Urinary bladder (tissue), 3 donors: ENCODE measurements at regions not wholly inside any gene's neighbourhood (a gene's known extent, or its start where the extent isn't known, plus 50 kb on each side); places are given as distances from the start of the nearest gene placed in this dataset.

Experiments
- DNase-seq: peaks from one replicate; pipeline ENCODE4 v3.0.0-alpha.2; 2015; ENCODE audit errors: extremely low spot score
- H3K27ac ChIP-seq: one replicate; pipeline ENCODE4 v1.5.1; 2013; ENCODE audit warnings: low read depth, mild to moderate bottlenecking, moderate library complexity
- H3K36me3 ChIP-seq: one replicate; pipeline ENCODE4 v1.6.1; 2013; ENCODE audit warnings: mild to moderate bottlenecking, moderate library complexity; ENCODE audit not compliant: insufficient read depth
- H3K4me1 ChIP-seq: one replicate; pipeline ENCODE4 v1.6.1; 2013; ENCODE audit warnings: mild to moderate bottlenecking, moderate library complexity; ENCODE audit not compliant: insufficient read depth
- H3K4me3 ChIP-seq: one replicate; pipeline ENCODE4 v1.5.1; 2013; ENCODE audit warnings: low read depth, low read length
- WGBS: extraction: QIAGEN DNeasy Blood & Tissue Kit; methylation state at CpG from one replicate; pipeline ENCODE4 v1.1.7; 2013; 5-methylcytosine and 5-hydroxymethylcytosine counted together
- donor health status: healthy with polysubstance abuse.
- donor health status: healthy.

DNA sequence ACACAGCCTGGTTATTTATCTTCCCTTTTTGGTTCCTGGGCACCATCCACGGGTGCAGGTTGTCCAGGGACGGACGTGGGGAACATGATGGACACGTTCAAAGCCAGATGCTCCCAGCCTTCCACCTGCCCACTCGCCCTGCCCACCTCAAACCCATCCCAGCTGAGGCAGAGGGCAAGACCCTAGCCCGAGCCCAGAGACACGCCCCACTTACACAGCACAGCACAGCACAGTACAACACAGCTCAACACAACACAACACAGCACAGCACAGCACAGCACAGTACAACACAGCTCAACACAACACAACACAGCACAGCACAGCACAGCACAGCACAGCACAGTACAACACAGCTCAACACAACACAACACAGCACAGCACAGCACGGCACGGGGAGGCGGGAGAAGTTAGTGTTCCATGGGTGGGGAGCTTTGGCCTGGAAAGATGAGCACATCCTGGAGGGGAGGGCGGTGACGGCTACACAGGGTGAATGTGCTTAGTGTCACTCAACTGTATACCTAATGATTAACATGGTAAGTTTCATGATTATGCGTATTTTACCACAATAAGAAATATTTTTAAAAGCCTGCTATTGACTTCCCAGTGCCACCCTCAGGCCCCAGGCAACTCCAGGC is 1507.5 kb downstream of the BRD1 start:
- DNase-seq: no peak
- no peaks in the 10 kb centered on the region for H3K4me1 ChIP-seq
- no peaks in the 10 kb centered on the region for H3K36me3 ChIP-seq
- H3K27ac ChIP-seq: no peak overlapping the region
- WGBS: 84% methylated on average over 13 of the region's 13 CpGs
- H3K4me3 ChIP-seq: no peak overlapping the region

DNA sequence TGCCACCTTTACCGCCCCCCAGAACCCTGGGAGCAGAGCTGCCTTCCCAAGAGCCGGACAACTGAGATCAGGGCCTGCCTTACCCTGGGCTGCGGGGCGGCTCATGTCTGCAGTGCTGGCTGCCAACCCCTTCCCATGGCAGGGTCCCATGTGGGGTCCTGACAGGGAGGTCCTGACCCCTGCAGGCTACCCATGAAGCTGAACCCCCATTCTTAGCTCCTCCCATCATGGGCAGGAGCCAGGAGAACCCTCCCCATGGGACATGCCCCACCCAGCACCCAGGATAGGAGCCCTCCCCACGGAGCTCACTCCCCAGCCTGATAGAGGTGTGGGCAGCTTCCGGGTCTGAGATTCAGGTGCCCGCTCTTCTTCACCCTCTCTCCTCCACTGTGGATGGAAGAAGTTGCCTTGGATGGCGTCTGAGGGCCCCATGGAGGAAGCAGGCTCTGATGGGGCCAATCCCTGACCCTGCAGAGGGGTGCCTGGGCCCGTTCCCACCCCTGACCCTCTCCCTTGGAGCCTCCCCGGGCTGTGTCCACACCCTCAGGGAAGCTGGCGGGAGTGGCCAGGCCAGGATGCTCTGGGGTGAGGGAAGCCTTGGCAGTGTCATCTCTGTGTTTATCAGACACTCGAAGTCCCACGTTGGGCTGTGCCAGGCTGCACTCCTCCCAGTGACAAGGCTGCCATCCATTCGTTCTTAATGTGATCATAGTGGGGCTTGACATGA is 1508.2 kb downstream of the BRD1 start:
- WGBS: 84% methylated on average over 14 of the region's 14 CpGs
- Histone ChIP-seq H3K4me1 (no peaks in the 10 kb centered on the region), H3K36me3 (no peaks in the 10 kb centered on the region), H3K27ac (no peak overlapping the region), H3K4me3 (no peak overlapping the region)
- no peak for DNase-seq

DNA sequence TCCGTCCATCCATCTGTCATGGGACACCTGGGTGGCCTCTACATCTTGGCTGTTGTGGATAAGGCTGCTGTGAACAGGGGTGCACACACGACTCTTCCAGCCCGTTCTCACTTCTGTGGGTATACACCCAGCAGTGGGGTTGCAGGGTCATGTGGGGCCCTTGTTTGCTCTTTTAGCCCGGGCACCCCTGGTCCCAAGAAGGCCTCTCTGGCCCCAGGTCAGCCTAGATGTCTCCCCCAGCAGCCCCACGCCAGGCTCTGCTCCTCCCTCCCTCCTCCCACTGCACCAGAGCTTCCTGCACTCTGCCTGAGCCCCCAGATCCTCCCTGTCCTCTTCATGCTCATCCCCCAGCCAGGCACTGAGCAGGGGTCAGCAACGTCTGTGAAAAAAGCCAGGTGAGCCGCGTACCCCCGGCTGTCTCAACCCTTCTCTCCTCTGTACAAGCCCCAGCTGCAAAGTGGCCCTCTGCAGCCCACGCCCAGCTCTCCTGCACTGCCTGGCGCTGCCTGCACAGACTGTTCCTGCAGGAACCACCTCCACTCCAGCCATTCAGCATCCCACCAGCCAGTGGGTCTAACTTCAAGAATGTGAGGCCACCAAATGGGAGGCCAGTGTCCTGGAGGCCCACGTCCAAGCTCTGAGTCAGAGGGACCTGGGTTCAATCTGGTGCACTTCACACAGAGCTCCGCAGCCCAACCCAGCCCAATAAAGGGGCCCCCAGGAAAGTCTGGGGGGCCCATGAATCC is 1508.9 kb downstream of the BRD1 start:
- no peaks in the 10 kb centered on the region for H3K36me3 ChIP-seq
- 87% methylated on average over 13 of the region's 13 CpGs for WGBS
- no peak for DNase-seq
- no peak overlapping the region for H3K4me3 ChIP-seq
- no peak overlapping the region for H3K27ac ChIP-seq
- no peaks in the 10 kb centered on the region for H3K4me1 ChIP-seq

GRCh38 chr22:48318173-48318572 is 1509.5 kb downstream of the BRD1 start:
- no peak for DNase-seq
- no peak overlapping the region for H3K4me3 ChIP-seq
- WGBS: 88% methylated on average over 6 of the region's 6 CpGs
- H3K36me3 ChIP-seq: no peaks in the 10 kb centered on the region
- no peaks in the 10 kb centered on the region for H3K4me1 ChIP-seq
- no peak overlapping the region for H3K27ac ChIP-seq

GRCh38 chr22:48316257-48317250 is 1511.1 kb downstream of the BRD1 start:
- DNase-seq: no peak
- Histone ChIP-seq H3K27ac (no peak overlapping the region), H3K36me3 (no peaks in the 10 kb centered on the region), H3K4me3 (no peak overlapping the region), H3K4me1 (no peaks in the 10 kb centered on the region)
- WGBS: 82% methylated on average over 19 of the region's 19 CpGs

GRCh38 chr22:48315439-48316256 is 1512.0 kb downstream of the BRD1 start:
- Histone ChIP-seq H3K4me3 (no peak overlapping the region), H3K27ac (no peak overlapping the region), H3K4me1 (no peaks in the 10 kb centered on the region), H3K36me3 (no peaks in the 10 kb centered on the region)
- WGBS: 87% methylated on average over 23 of the region's 23 CpGs
- DNase-seq: no peak

DNA sequence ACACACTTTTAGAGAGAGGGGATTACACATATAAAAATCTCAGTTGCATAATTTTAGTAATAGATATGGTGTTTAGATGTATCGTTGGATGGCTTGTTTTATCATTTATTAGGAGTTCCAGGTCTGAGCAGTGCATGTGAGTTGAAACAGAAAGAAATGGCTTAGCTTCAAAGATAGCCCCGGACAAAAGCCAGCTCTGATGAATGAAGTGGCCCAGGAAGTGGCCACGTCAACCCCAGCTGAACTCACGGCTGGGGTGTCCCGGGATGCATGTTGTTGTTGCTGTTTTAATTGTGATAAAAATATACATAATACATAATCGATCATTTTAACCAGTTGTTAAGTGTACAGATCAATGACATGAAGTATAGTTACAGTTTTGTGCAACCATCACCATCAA is 1513.6 kb downstream of the BRD1 start:
- no peak for DNase-seq

DNA sequence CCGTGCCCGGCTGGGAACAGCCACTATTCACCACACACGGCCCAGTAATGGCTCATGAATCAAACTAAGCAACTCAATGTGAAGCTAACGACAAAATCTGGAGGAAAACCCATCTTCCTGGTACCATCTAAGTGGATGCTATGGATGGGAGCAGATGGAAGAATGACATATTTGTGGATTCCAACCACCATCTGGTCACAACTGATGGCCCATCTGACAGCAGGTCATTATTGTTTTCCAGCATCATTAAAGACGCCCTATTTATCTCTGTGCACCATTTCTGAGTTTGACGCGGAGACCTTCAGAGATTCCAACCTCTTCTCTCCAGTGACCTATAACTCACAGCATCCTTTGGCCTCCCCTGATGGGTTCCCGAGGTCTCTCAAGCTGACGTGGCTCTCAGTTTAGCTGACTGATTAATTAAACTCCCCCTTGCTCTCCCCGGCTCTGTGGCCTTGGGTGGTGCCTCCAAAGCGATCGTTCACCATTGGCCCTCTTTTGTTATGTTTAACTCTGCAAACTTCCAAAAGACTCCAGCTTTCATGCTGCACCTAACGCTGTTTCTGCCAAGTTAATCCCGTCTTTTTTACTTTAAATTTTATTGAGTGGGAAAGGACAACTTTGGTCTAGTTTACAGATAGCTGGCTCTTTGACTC is 1514.4 kb downstream of the BRD1 start:
- H3K27ac ChIP-seq: no peak overlapping the region
- H3K4me3 ChIP-seq: no peak overlapping the region
- DNase-seq: no peak
- WGBS: 48% methylated on average over 14 of the region's 14 CpGs
- H3K36me3 ChIP-seq: no peaks in the 10 kb centered on the region
- H3K4me1 ChIP-seq: no peaks in the 10 kb centered on the region

More for the DNA sequence above, 1513.6 kb downstream of the BRD1 start:
- 34% methylated on average over 6 of the region's 6 CpGs for WGBS
- Histone ChIP-seq H3K27ac (no peak overlapping the region), H3K4me1 (no peaks in the 10 kb centered on the region), H3K4me3 (no peak overlapping the region), H3K36me3 (no peaks in the 10 kb centered on the region)

DNA sequence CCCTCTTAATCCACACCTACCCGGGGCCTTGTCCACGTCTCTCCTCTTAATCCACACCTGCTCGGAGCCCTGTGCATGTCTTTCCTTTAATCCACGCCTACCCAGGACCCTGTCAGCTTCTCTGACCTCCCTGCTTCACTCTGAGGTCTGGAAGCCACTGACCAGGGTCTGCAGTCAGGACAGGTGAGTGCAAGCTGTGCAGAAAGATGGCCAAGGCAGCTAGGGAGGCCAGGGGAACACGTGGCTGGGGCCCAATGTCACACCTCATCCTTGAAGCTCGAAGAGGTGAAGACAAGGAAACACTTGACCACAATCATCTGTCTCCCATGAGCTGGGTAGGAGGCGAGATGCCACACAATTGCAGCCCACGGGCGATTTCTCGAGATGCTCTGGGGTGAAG is 1516.9 kb downstream of the BRD1 start:
- no peak for DNase-seq
- H3K27ac ChIP-seq: no peak overlapping the region
- H3K36me3 ChIP-seq: no peaks in the 10 kb centered on the region
- WGBS: 64% methylated on average over 10 of the region's 10 CpGs
- H3K4me1 ChIP-seq: no peaks in the 10 kb centered on the region
- no peak overlapping the region for H3K4me3 ChIP-seq

GRCh38 chr22:48310289-48310688 is 1517.4 kb downstream of the BRD1 start:
- no peak overlapping the region for H3K27ac ChIP-seq
- H3K36me3 ChIP-seq: no peaks in the 10 kb centered on the region
- 52% methylated on average over 6 of the region's 6 CpGs for WGBS
- DNase-seq: no peak
- H3K4me3 ChIP-seq: no peak overlapping the region
- H3K4me1 ChIP-seq: no peaks in the 10 kb centered on the region

- Histone ChIP-seq H3K4me1 (no peaks in the 10 kb centered on the region), H3K36me3 (no peaks in the 10 kb centered on the region), H3K4me3 (no peak overlapping the region), H3K27ac (no peak overlapping the region)
- WGBS: 19% methylated on average over 8 of the region's 8 CpGs
- no peak for DNase-seq
Measured at GRCh38 chr22:48309836-48310235, 1517.8 kb downstream of the BRD1 start.

GRCh38 chr22:48309115-48309705 is 1518.5 kb downstream of the BRD1 start:
- no peaks in the 10 kb centered on the region for H3K4me1 ChIP-seq
- H3K4me3 ChIP-seq: no peak overlapping the region
- H3K36me3 ChIP-seq: no peaks in the 10 kb centered on the region
- no peak overlapping the region for H3K27ac ChIP-seq
- WGBS: 84% methylated on average over 18 of the region's 18 CpGs
- DNase-seq: no peak
